ENCODE measurements at regions not wholly inside any gene's neighbourhood (a gene's known extent, or its start where the extent isn't known, plus 50 kb on each side); places are given as distances from the start of the nearest gene placed in this dataset.
A peak's percentile ranks its signal among the peaks of the same experiment; 100 is the strongest.

DNA sequence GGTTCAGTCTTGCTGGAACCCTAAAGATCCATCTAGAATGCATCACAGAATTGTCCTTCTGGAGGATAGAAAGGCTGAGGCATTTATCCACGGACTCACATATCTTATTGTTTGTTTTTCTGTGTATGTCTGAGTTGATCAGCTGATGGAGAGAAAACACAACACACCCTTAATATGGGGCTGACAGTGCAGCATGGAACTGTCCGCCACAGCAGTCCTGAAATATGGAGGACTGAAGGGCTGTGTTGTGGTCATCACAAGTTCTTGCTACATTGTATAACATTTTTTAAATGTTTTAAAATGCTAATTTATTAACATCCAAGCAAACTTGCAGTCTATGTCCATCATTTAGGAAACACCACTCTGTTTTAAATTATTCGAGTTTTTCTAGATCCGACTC lies 448.9 kb upstream of the ERCC4 start:
- no peak for TF ChIP-seq ZNF266 (tag by site-specific recombination; IDR thresholded peaks at IDR 0.05; ENCODE audit: low read depth)
- TF ChIP-seq, protein P1, sequence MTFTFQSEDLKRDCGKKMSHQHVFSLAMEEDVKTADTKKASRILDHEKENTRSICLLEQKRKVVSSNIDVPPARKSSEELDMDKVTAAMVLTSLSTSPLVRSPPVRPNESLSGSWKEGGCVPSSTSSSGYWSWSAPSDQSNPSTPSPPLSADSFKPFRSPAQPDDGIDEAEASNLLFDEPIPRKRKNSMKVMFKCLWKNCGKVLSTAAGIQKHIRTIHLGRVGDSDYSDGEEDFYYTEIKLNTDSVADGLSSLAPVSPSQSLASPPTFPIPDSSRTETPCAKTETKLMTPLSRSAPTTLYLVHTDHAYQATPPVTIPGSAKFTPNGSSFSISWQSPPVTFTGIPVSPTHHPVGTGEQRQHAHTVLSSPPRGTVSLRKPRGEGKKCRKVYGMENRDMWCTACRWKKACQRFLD (tag by site-specific recombination; IDR thresholded peaks at IDR 0.05): no peak
- TF ChIP-seq TRIM28 (IDR thresholded peaks at IDR 0.05; ENCODE audit: borderline replicate concordance, low read length): no peak
- TF ChIP-seq, protein P2, sequence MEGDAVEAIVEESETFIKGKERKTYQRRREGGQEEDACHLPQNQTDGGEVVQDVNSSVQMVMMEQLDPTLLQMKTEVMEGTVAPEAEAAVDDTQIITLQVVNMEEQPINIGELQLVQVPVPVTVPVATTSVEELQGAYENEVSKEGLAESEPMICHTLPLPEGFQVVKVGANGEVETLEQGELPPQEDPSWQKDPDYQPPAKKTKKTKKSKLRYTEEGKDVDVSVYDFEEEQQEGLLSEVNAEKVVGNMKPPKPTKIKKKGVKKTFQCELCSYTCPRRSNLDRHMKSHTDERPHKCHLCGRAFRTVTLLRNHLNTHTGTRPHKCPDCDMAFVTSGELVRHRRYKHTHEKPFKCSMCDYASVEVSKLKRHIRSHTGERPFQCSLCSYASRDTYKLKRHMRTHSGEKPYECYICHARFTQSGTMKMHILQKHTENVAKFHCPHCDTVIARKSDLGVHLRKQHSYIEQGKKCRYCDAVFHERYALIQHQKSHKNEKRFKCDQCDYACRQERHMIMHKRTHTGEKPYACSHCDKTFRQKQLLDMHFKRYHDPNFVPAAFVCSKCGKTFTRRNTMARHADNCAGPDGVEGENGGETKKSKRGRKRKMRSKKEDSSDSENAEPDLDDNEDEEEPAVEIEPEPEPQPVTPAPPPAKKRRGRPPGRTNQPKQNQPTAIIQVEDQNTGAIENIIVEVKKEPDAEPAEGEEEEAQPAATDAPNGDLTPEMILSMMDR (tag by site-specific recombination; IDR thresholded peaks at IDR 0.05): no peak
- TF ChIP-seq, protein P3, sequence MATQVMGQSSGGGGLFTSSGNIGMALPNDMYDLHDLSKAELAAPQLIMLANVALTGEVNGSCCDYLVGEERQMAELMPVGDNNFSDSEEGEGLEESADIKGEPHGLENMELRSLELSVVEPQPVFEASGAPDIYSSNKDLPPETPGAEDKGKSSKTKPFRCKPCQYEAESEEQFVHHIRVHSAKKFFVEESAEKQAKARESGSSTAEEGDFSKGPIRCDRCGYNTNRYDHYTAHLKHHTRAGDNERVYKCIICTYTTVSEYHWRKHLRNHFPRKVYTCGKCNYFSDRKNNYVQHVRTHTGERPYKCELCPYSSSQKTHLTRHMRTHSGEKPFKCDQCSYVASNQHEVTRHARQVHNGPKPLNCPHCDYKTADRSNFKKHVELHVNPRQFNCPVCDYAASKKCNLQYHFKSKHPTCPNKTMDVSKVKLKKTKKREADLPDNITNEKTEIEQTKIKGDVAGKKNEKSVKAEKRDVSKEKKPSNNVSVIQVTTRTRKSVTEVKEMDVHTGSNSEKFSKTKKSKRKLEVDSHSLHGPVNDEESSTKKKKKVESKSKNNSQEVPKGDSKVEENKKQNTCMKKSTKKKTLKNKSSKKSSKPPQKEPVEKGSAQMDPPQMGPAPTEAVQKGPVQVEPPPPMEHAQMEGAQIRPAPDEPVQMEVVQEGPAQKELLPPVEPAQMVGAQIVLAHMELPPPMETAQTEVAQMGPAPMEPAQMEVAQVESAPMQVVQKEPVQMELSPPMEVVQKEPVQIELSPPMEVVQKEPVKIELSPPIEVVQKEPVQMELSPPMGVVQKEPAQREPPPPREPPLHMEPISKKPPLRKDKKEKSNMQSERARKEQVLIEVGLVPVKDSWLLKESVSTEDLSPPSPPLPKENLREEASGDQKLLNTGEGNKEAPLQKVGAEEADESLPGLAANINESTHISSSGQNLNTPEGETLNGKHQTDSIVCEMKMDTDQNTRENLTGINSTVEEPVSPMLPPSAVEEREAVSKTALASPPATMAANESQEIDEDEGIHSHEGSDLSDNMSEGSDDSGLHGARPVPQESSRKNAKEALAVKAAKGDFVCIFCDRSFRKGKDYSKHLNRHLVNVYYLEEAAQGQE (tag by site-specific recombination; IDR thresholded peaks at IDR 0.05): peak; percentile 79
- TF ChIP-seq ZNF221 (tag by site-specific recombination; IDR thresholded peaks at IDR 0.05; ENCODE audit: borderline replicate concordance): no peak
- TF ChIP-seq, protein P4, sequence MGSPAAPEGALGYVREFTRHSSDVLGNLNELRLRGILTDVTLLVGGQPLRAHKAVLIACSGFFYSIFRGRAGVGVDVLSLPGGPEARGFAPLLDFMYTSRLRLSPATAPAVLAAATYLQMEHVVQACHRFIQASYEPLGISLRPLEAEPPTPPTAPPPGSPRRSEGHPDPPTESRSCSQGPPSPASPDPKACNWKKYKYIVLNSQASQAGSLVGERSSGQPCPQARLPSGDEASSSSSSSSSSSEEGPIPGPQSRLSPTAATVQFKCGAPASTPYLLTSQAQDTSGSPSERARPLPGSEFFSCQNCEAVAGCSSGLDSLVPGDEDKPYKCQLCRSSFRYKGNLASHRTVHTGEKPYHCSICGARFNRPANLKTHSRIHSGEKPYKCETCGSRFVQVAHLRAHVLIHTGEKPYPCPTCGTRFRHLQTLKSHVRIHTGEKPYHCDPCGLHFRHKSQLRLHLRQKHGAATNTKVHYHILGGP (tag by site-specific recombination; IDR thresholded peaks at IDR 0.05): no peak
- TF ChIP-seq, protein P5, sequence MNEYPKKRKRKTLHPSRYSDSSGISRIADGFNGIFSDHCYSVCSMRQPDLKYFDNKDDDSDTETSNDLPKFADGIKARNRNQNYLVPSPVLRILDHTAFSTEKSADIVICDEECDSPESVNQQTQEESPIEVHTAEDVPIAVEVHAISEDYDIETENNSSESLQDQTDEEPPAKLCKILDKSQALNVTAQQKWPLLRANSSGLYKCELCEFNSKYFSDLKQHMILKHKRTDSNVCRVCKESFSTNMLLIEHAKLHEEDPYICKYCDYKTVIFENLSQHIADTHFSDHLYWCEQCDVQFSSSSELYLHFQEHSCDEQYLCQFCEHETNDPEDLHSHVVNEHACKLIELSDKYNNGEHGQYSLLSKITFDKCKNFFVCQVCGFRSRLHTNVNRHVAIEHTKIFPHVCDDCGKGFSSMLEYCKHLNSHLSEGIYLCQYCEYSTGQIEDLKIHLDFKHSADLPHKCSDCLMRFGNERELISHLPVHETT (tag by site-specific recombination; IDR thresholded peaks at IDR 0.05): no peak
- no peak for TF ChIP-seq ZNF561 (tag by site-specific recombination; IDR thresholded peaks at IDR 0.05; ENCODE audit: borderline replicate concordance)
- no peak for TF ChIP-seq KLF1 (tag by site-specific recombination; IDR thresholded peaks at IDR 0.05)
